ENCODE measurements at regions not wholly inside any gene's neighbourhood (a gene's known extent, or its start where the extent isn't known, plus 50 kb on each side); places are given as distances from the start of the nearest gene placed in this dataset.

DNA sequence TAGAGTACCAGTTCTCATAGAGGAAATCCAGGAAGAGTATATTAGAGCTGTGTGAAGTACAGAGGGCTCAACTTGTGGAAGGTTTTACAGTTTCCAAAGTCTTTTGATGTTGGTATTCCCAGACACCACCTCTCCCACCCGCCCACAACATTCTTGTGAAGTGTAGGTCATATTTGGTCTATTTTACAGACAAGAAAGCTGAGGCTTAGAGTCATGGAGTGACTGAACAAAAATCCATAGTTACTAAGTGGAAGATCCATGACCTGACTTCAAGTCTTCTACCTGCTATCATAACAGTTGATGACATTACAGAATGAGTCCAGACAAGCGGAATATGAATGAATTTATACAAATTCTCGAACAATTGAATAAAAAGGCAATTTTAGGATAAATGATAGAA, 187.1 kb upstream of the RPS23 start:
- TF ChIP-seq KDM1A (IDR thresholded peaks at IDR 0.05; ENCODE audit: borderline replicate concordance, low read length) (no peak), JUND (IDR thresholded peaks at IDR 0.05; ENCODE audit: low read length) (no peak), CREB1 (IDR thresholded peaks at IDR 0.05) (no peak), RNF2 (IDR thresholded peaks at IDR 0.05; ENCODE audit: borderline replicate concordance, low read depth, low read length, missing control alignments, poor library complexity, severe bottlenecking) (no peak), CHD1 (IDR thresholded peaks at IDR 0.05; ENCODE audit: low read depth, low read length) (no peak)
- no peak overlapping the region for H3K23ac ChIP-seq (ENCODE audit: insufficient read length)
- no peak overlapping the region for H2BK5ac ChIP-seq (ENCODE audit: low read depth, low read length)
- no peak overlapping the region for H2BK15ac ChIP-seq (ENCODE audit: low read length)
- FAIRE-seq (no peak), DNase-seq (ENCODE audit: low read depth in 1 of 2, low spot score in 2 of 2) (no peak)
- no peak overlapping the region for H3K56ac ChIP-seq (replicated peaks; ENCODE audit: insufficient read length, low read depth, low read length)
- no peak overlapping the region for H3K4me2 ChIP-seq (ENCODE audit: insufficient read depth in 1 of 2, low read depth in 2 of 2, low read length in 2 of 2)
- ChIA-PET CTCF (ENCODE audit: partially characterized antibody) (interaction anchor here (0.8 to 1.0 kb wide), 2 partner anchors 22 to 52 kb away, joined by 3 read pairs; no protein-coding TSS in a partner anchor), POLR2A (ENCODE audit: partially characterized antibody) (no interaction called here)
- H4K91ac ChIP-seq (replicated peaks; ENCODE audit: insufficient read length, low read length) = no peak overlapping the region
- H3K79me1 ChIP-seq (ENCODE audit: low read depth, low read length) = no peaks in the 10 kb centered on the region
- H4K5ac ChIP-seq (ENCODE audit: insufficient read length, low read depth, low read length) = no peak overlapping the region
- no peaks in the 10 kb centered on the region for H3K27me3 ChIP-seq (replicated peaks in 1 of 4; ENCODE audit: control insufficient read depth in 3 of 4, extremely low read depth in 1 of 4, insufficient read depth in 3 of 4, low read length in 3 of 4)
- H3K27ac ChIP-seq (ENCODE audit: low read depth, low read length) = no peak overlapping the region
- no peak overlapping the region for H3K4me3 ChIP-seq (ENCODE audit: extremely low read depth in 1 of 4, insufficient read depth in 2 of 4, low read depth in 3 of 4, low read length in 4 of 4)
- H3K9me3 ChIP-seq (ENCODE audit: insufficient read depth in 2 of 2, low read depth in 1 of 2, low read length in 1 of 2) = no peaks in the 10 kb centered on the region
- no peaks in the 10 kb centered on the region for H3K4me1 ChIP-seq (replicated peaks in 1 of 4; ENCODE audit: control insufficient read depth in 3 of 4, insufficient read depth in 4 of 4, low read length in 3 of 4)
- no peaks in the 10 kb centered on the region for H3K36me3 ChIP-seq (ENCODE audit: control insufficient read depth in 2 of 4, insufficient read depth in 4 of 4, low read length in 3 of 4)
- H2BK120ac ChIP-seq (replicated peaks; ENCODE audit: low read depth, low read length) = no peak overlapping the region
- no peak overlapping the region for H2AFZ ChIP-seq (ENCODE audit: low read length)
- H3K4ac ChIP-seq (replicated peaks; ENCODE audit: insufficient read length, low read depth, low read length) = no peak overlapping the region
- H4K20me1 ChIP-seq (replicated peaks in 1 of 2; ENCODE audit: control insufficient read depth in 1 of 2, insufficient read depth in 2 of 2, low read length in 2 of 2) = no peaks in the 10 kb centered on the region
- H3K23me2 ChIP-seq (ENCODE audit: low read depth, low read length) = no peaks in the 10 kb centered on the region
- H3K18ac ChIP-seq (ENCODE audit: extremely low read depth, low read length) = no peak overlapping the region
- no peak overlapping the region for H3K9ac ChIP-seq (replicated peaks in 1 of 4; ENCODE audit: extremely low read depth in 1 of 4, low read depth in 3 of 4, low read length in 3 of 4)
- no peak overlapping the region for H3K14ac ChIP-seq (ENCODE audit: insufficient read length)
- 85% methylated on average over 3 of the region's 3 CpGs; no CpG with 5 or more reads in 1 of the 2 experiments for WGBS, 2 experiments (ENCODE audit: extremely low coverage in 1 of 2, insufficient coverage in 1 of 2, insufficient read length in 1 of 2, insufficient replicate concordance in 2 of 2, low coverage in 1 of 2, low lambda C conversion rate in 2 of 2, missing lambda C conversion rate in 1 of 2)
- H4K8ac ChIP-seq (ENCODE audit: extremely low read depth, insufficient read depth, low read length) = no peak overlapping the region
- no peak overlapping the region for H2BK20ac ChIP-seq (ENCODE audit: low read length)
- H2AK5ac ChIP-seq (ENCODE audit: low read depth, low read length) = no peak overlapping the region
- H2BK12ac ChIP-seq (ENCODE audit: low read depth, low read length) = no peak overlapping the region
- H3K79me2 ChIP-seq (ENCODE audit: control insufficient read depth in 1 of 2, insufficient read depth in 2 of 2, low read length in 2 of 2) = no peaks in the 10 kb centered on the region

All from H1 (cell line).